ENCODE measurements at regions not wholly inside any gene's neighbourhood (a gene's known extent, or its start where the extent isn't known, plus 50 kb on each side); places are given as distances from the start of the nearest gene placed in this dataset.

DNA sequence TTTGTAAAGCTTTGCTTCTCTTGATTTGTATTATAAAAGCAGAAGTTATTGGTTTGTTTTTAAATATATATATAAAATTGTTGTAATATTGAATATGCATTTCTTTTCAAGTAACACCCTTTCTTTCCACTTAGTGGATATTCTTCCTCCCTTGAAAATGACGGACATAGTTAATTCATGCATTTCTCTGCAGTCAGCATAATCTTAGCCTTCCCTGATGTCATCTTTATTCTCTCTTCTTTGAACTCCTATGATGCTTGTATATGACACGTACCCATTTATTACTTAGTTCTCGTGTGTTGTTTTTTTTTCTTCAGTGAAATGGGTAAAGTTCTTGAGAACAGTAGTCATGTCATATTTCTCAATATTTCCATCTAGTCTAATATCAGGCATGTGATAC, 191.2 kb downstream of the MDFIC start:
- intact Hi-C loops (cut with DNase I) = no loop called here
- 96% methylated on average over 3 of the region's 3 CpGs for WGBS
- Histone ChIP-seq H3K4me3 (no peak overlapping the region), H3K9me3 (no peaks in the 10 kb centered on the region), H3K27ac (replicated peaks in 1 of 4) (no peak overlapping the region), H3K27me3 (no peaks in the 10 kb centered on the region), H3K4me1 (peaks cover 0 to 5% (median 2%) of the 10 kb centered on the region in 4 donors), H3K36me3 (no peaks in the 10 kb centered on the region)
- no peak for DNase-seq (ENCODE audit: extremely low spot score)
- TF ChIP-seq, protein P1, sequence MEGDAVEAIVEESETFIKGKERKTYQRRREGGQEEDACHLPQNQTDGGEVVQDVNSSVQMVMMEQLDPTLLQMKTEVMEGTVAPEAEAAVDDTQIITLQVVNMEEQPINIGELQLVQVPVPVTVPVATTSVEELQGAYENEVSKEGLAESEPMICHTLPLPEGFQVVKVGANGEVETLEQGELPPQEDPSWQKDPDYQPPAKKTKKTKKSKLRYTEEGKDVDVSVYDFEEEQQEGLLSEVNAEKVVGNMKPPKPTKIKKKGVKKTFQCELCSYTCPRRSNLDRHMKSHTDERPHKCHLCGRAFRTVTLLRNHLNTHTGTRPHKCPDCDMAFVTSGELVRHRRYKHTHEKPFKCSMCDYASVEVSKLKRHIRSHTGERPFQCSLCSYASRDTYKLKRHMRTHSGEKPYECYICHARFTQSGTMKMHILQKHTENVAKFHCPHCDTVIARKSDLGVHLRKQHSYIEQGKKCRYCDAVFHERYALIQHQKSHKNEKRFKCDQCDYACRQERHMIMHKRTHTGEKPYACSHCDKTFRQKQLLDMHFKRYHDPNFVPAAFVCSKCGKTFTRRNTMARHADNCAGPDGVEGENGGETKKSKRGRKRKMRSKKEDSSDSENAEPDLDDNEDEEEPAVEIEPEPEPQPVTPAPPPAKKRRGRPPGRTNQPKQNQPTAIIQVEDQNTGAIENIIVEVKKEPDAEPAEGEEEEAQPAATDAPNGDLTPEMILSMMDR (IDR thresholded peaks at IDR 0.05) = no peak
- no peak for TF ChIP-seq EP300 (IDR thresholded peaks at IDR 0.05)
- no peak for TF ChIP-seq POLR2A (IDR thresholded peaks at IDR 0.05; ENCODE audit: low read depth)
- no peak for TF ChIP-seq POLR2AphosphoS5 (IDR thresholded peaks at IDR 0.05)

DNA sequence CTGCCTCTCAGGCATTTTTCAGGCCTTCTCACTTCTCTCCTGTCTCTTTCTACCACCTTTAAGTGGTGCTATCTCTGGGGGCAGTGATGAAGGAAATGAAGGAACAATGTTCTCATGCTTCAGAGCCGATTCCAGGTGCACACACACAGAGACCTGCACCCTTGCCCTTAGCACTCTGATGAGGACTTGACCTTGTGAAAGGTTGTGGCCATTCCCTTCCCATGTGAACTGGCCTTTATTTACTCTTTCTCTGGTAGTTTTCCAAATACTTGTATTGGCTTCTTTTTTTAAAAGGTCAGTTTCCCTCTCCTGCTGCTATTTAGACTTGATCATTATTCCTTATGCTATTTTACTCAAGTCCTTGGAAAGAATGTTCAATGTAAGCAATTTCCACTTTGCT, 188.6 kb downstream of the MDFIC start:
- Histone ChIP-seq H3K9me3 (no peaks in the 10 kb centered on the region), H3K36me3 (no peaks in the 10 kb centered on the region), H3K4me3 (no peak overlapping the region), H3K27me3 (no peaks in the 10 kb centered on the region), H3K4me1 (peaks cover 0 to 5% (median 2%) of the 10 kb centered on the region in 4 donors), H3K27ac (replicated peaks in 1 of 4) (no peak overlapping the region)
- TF ChIP-seq, protein P1 (IDR thresholded peaks at IDR 0.05) = no peak
- TF ChIP-seq POLR2A (IDR thresholded peaks at IDR 0.05; ENCODE audit: low read depth) (no peak), POLR2AphosphoS5 (IDR thresholded peaks at IDR 0.05) (no peak), EP300 (IDR thresholded peaks at IDR 0.05) (no peak)
- intact Hi-C loops (cut with DNase I) = no loop called here
- WGBS = 47% methylated on average over 1 of the region's 1 CpG
- DNase-seq (ENCODE audit: extremely low spot score) = no peak

DNA sequence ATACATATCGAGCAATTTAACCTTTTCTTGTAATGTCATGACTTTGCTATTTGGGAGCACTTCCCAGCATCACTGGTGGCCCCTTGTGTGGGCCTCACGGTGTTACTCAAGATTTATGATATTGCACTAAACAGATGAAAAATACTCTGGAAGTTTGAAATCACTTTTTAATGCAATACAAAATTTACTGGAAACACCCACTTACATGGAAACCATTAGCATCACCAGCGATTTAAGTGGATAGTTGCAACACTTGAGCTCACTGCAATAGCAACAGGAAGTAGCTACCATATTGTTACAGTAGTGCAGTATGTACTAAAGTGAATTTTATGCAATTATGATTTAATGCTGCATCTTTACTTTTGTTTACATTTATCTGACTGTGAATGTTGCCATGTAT, 184.4 kb downstream of the MDFIC start:
- TF ChIP-seq, protein P1 (IDR thresholded peaks at IDR 0.05) = no peak
- TF ChIP-seq POLR2AphosphoS5 (IDR thresholded peaks at IDR 0.05) = no peak
- TF ChIP-seq POLR2A (IDR thresholded peaks at IDR 0.05; ENCODE audit: low read depth) = no peak
- no peak for TF ChIP-seq EP300 (IDR thresholded peaks at IDR 0.05)
- WGBS = 93% methylated on average over 3 of the region's 3 CpGs
- no peaks in the 10 kb centered on the region for H3K36me3 ChIP-seq
- H3K9me3 ChIP-seq = no peaks in the 10 kb centered on the region
- H3K4me1 ChIP-seq = peaks cover 0 to 5% (median 2%) of the 10 kb centered on the region in 4 donors
- no peaks in the 10 kb centered on the region for H3K27me3 ChIP-seq
- no peak overlapping the region for H3K4me3 ChIP-seq
- no peak overlapping the region for H3K27ac ChIP-seq (replicated peaks in 1 of 4)
- no peak for DNase-seq (ENCODE audit: extremely low spot score)
- intact Hi-C loops (cut with DNase I) = no loop called here

DNA sequence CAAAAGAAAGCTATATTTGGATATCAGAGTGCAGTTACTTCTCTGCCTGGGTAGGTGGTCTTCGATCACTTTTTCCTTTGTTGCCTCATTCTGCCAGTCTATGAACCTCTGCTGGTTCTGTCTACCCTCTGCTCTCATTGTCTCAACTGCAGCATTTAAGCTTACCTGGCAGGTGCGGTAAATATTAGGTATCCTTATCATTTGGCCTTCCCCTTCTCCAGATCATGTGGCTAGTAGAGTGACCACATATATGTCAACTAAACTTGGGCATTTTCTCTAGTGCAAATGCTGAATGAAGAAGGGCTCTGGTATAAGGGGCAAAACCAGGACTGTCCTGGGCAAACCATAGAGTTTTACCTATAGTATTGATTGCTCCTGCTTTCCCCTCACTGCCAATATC, 180.8 kb downstream of the MDFIC start:
- Histone ChIP-seq H3K27me3 (no peaks in the 10 kb centered on the region), H3K9me3 (no peaks in the 10 kb centered on the region), H3K4me1 (no peaks in the 10 kb centered on the region), H3K27ac (replicated peaks in 1 of 4) (no peak overlapping the region), H3K36me3 (no peaks in the 10 kb centered on the region), H3K4me3 (no peak overlapping the region)
- WGBS = 88% methylated on average over 2 of the region's 2 CpGs
- intact Hi-C loops (cut with DNase I) = no loop called here
- no peak for TF ChIP-seq POLR2A (IDR thresholded peaks at IDR 0.05; ENCODE audit: low read depth)
- TF ChIP-seq POLR2AphosphoS5 (IDR thresholded peaks at IDR 0.05) = no peak
- no peak for TF ChIP-seq EP300 (IDR thresholded peaks at IDR 0.05)
- TF ChIP-seq, protein P1 (IDR thresholded peaks at IDR 0.05) = no peak
- DNase-seq (ENCODE audit: extremely low spot score) = no peak

DNA sequence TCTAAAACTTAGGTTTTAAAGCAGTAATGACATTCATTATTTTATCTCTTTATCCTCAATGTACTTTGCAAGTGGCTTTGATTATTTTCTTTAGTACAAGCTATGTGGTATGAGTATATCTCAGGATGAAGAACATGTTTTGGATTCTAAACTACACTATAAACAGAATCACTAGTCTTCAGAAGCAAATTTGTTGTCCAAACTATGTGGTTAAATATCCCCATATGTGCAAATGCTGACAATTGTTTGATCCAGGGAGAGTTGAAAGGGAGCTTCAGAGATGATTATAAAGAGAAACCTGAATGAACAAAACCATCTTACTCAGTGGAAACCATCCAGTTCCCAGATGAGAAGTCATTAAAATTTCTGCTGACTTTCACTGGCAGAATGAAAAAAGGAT, 179.3 kb downstream of the MDFIC start:
- no peak overlapping the region for H3K27ac ChIP-seq (replicated peaks in 1 of 4)
- no peak for DNase-seq (ENCODE audit: extremely low spot score)
- H3K4me3 ChIP-seq = no peak overlapping the region
- no peaks in the 10 kb centered on the region for H3K4me1 ChIP-seq
- H3K27me3 ChIP-seq = no peaks in the 10 kb centered on the region
- TF ChIP-seq, protein P1 (IDR thresholded peaks at IDR 0.05) = no peak
- TF ChIP-seq POLR2AphosphoS5 (IDR thresholded peaks at IDR 0.05) (no peak), POLR2A (IDR thresholded peaks at IDR 0.05; ENCODE audit: low read depth) (no peak), EP300 (IDR thresholded peaks at IDR 0.05) (no peak)
- H3K36me3 ChIP-seq = no peaks in the 10 kb centered on the region
- intact Hi-C loops (cut with DNase I) = no loop called here
- no peaks in the 10 kb centered on the region for H3K9me3 ChIP-seq
